Fibroblast of lung (primary cell): ENCODE measurements at regions not wholly inside any gene's neighbourhood (a gene's known extent, or its start where the extent isn't known, plus 50 kb on each side); places are given as distances from the start of the nearest gene placed in this dataset.

Experiments
- CTCF ChIP-seq, 2 donors: IDR thresholded peaks in 1 of 2; conservative IDR thresholded peaks in 1 of 2; 1 replicate in 1 of 2; 2 replicates in 1 of 2; pipeline ENCODE4 v1.5.1; 2011 to 2012; ENCODE audit warnings: low read length in 2 of 2, control low read depth in 1 of 2, inconsistent platforms in 1 of 2, low read depth in 1 of 2, mild to moderate bottlenecking in 1 of 2
- EZH2 ChIP-seq: IDR thresholded peaks from 2 replicates; pipeline ENCODE4 v1.5.1; 2012; ENCODE audit warnings: low read length, control low read depth, mild to moderate bottlenecking; ENCODE audit errors: missing control alignments

DNA sequence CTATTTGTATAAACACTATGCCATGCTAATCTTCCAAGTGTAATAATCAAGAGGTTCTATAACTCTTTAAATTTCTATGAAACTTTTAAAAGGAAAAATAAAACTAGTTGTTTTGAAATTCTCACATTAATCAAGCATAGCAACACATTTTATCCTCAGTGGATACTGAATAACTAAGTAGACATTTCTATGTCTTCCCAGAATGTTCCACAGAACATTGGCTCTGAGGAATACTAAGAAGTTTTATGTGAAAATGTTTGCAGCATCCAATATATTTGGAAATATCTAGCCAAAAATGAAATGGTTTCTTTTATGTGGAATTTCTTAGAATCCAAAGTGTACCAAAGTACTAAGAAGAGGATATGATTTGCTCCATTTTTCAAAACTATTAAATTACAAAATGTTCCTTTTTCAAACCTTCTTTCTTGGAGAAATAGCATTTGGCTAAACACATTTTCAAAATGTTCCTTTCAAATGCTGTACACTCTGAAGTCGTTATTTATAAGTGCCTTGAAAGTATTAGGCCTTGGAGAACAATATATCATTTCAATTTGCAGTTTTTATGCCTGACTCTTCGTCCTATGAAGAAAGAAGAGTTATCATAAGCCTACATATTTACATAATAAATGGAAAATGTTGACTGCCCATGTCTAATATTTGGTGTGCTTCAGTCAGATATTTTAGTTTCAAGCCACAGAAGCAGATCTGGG lies 175.6 kb upstream of the COX7C start:
- TF ChIP-seq CTCF (conservative IDR thresholded peaks at IDR 0.05 in 1 of 2, IDR thresholded peaks at IDR 0.05 in 1 of 2; ENCODE audit: low read depth in 1 of 2, low read length in 2 of 2) (no peak), EZH2 (no peak)
